ENCODE measurements at regions not wholly inside any gene's neighbourhood (a gene's known extent, or its start where the extent isn't known, plus 50 kb on each side); places are given as distances from the start of the nearest gene placed in this dataset.
"Not testable (repeated sequence)": the region's sequence is repeated elsewhere in the genome, so short reads cannot be mapped to it uniquely, and the experiment has no call there.

- H3K27me3 Mint-ChIP-seq (ENCODE audit: low read depth); H3K4me3 Mint-ChIP-seq; DNase-seq; H3K27ac Mint-ChIP-seq; H3K36me3 Mint-ChIP-seq (ENCODE audit: low read depth); H3K4me1 Mint-ChIP-seq (ENCODE audit: low read depth); ATAC-seq; POLR2A ChIA-PET; H3K9me3 Mint-ChIP-seq (ENCODE audit: insufficient read depth); CTCF ChIA-PET: not testable (repeated sequence)
Observed at GRCh38 chr5:110985882-110986281, 85.6 kb upstream of the TSLP start.

GRCh38 chr5:110987573-110987972 is 83.9 kb upstream of the TSLP start:
- DNase-seq; H3K9me3 Mint-ChIP-seq (ENCODE audit: insufficient read depth); H3K4me1 Mint-ChIP-seq (ENCODE audit: low read depth); H3K4me3 Mint-ChIP-seq; ATAC-seq; H3K27me3 Mint-ChIP-seq (ENCODE audit: low read depth); CTCF ChIA-PET; POLR2A ChIA-PET; H3K36me3 Mint-ChIP-seq (ENCODE audit: low read depth); H3K27ac Mint-ChIP-seq: not testable (repeated sequence)

- Mint-ChIP-seq H3K36me3 (ENCODE audit: low read depth) (no peaks in the 10 kb centered on the region), H3K4me3 (no peak overlapping the region), H3K27me3 (ENCODE audit: low read depth) (no peaks in the 10 kb centered on the region), H3K9me3 (ENCODE audit: insufficient read depth) (peaks cover under 1% of the 10 kb centered on the region), H3K27ac (no peak overlapping the region), H3K4me1 (ENCODE audit: low read depth) (no peaks in the 10 kb centered on the region)
- DNase-seq, result no peak
- no peak for ATAC-seq
- ChIA-PET CTCF (no interaction called here), POLR2A (no interaction called here)
Observed at GRCh38 chr5:110996742-110997141, 74.8 kb upstream of the TSLP start.

GRCh38 chr5:111002036-111002435 is 69.5 kb upstream of the TSLP start:
- POLR2A ChIA-PET, result no interaction called here
- Mint-ChIP-seq H3K9me3 (ENCODE audit: insufficient read depth) (no peaks in the 10 kb centered on the region), H3K4me3 (no peak overlapping the region), H3K4me1 (ENCODE audit: low read depth) (no peaks in the 10 kb centered on the region), H3K36me3 (ENCODE audit: low read depth) (no peaks in the 10 kb centered on the region), H3K27me3 (ENCODE audit: low read depth) (no peaks in the 10 kb centered on the region), H3K27ac (no peak overlapping the region)
- DNase-seq (no peak), ATAC-seq (no peak)
- CTCF ChIA-PET, result no interaction called here

- Mint-ChIP-seq H3K9me3 (ENCODE audit: insufficient read depth) (no peaks in the 10 kb centered on the region), H3K27me3 (ENCODE audit: low read depth) (no peaks in the 10 kb centered on the region), H3K27ac (no peak overlapping the region), H3K4me1 (ENCODE audit: low read depth) (no peaks in the 10 kb centered on the region), H3K4me3 (no peak overlapping the region), H3K36me3 (ENCODE audit: low read depth) (no peaks in the 10 kb centered on the region)
- ATAC-seq (no peak), DNase-seq (no peak)
- POLR2A ChIA-PET, result no interaction called here
- CTCF ChIA-PET, result no interaction called here
Observed at GRCh38 chr5:111003623-111004022, 67.9 kb upstream of the TSLP start.

- DNase-seq, result no peak
- Mint-ChIP-seq H3K4me1 (ENCODE audit: low read depth) (no peaks in the 10 kb centered on the region), H3K27ac (no peak overlapping the region), H3K9me3 (ENCODE audit: insufficient read depth) (no peaks in the 10 kb centered on the region), H3K36me3 (ENCODE audit: low read depth) (no peaks in the 10 kb centered on the region), H3K4me3 (no peak overlapping the region), H3K27me3 (ENCODE audit: low read depth) (no peaks in the 10 kb centered on the region)
- CTCF ChIA-PET, result no interaction called here
- POLR2A ChIA-PET, result no interaction called here
- ATAC-seq, result no peak
Observed at GRCh38 chr5:111004291-111004690, 67.2 kb upstream of the TSLP start.

GRCh38 chr5:111010783-111011182 is 60.7 kb upstream of the TSLP start:
- H3K4me1 Mint-ChIP-seq (ENCODE audit: low read depth), result no peaks in the 10 kb centered on the region
- no peak for ATAC-seq

GRCh38 chr5:111013011-111013410 is 58.5 kb upstream of the TSLP start:
- ATAC-seq, result no peak
- no peaks in the 10 kb centered on the region for H3K9me3 Mint-ChIP-seq (ENCODE audit: insufficient read depth)
- no peak for DNase-seq
- no peak overlapping the region for H3K27ac Mint-ChIP-seq
- POLR2A ChIA-PET, result no interaction called here
- peaks cover 3% of the 10 kb centered on the region for H3K27me3 Mint-ChIP-seq (ENCODE audit: low read depth)
- H3K36me3 Mint-ChIP-seq (ENCODE audit: low read depth), result no peaks in the 10 kb centered on the region
- CTCF ChIA-PET, result no interaction called here
- H3K4me1 Mint-ChIP-seq (ENCODE audit: low read depth), result no peaks in the 10 kb centered on the region
- H3K4me3 Mint-ChIP-seq, result no peak overlapping the region

More at GRCh38 chr5:111010783-111011182, 60.7 kb upstream of the TSLP start:
- POLR2A ChIA-PET, result no interaction called here
- Mint-ChIP-seq H3K4me3 (no peak overlapping the region), H3K9me3 (ENCODE audit: insufficient read depth) (no peaks in the 10 kb centered on the region), H3K36me3 (ENCODE audit: low read depth) (no peaks in the 10 kb centered on the region), H3K27me3 (ENCODE audit: low read depth) (peaks cover 3% of the 10 kb centered on the region), H3K27ac (no peak overlapping the region)
- CTCF ChIA-PET, result no interaction called here
- DNase-seq, result no peak

- Mint-ChIP-seq H3K9me3 (ENCODE audit: insufficient read depth) (no peaks in the 10 kb centered on the region), H3K27me3 (ENCODE audit: low read depth) (peaks cover 3% of the 10 kb centered on the region), H3K4me3 (no peak overlapping the region), H3K27ac (no peak overlapping the region), H3K36me3 (ENCODE audit: low read depth) (no peaks in the 10 kb centered on the region), H3K4me1 (ENCODE audit: low read depth) (no peaks in the 10 kb centered on the region)
- CTCF ChIA-PET, result interaction anchor here (1.3 kb wide), 1 partner anchor 10 kb away, joined by 3 read pairs; no protein-coding TSS in a partner anchor
- POLR2A ChIA-PET, result no interaction called here
- DNase-seq, result no peak
- no peak for ATAC-seq
Observed at GRCh38 chr5:111016801-111017200, 54.7 kb upstream of the TSLP start.

GRCh38 chr5:111017731-111018130 is 53.8 kb upstream of the TSLP start:
- no peak overlapping the region for H3K4me3 Mint-ChIP-seq
- POLR2A ChIA-PET, result no interaction called here
- CTCF ChIA-PET, result no interaction called here
- H3K9me3 Mint-ChIP-seq (ENCODE audit: insufficient read depth), result no peaks in the 10 kb centered on the region
- no peak overlapping the region for H3K27ac Mint-ChIP-seq
- ATAC-seq (no peak), DNase-seq (no peak)
- H3K4me1 Mint-ChIP-seq (ENCODE audit: low read depth), result no peaks in the 10 kb centered on the region
- H3K27me3 Mint-ChIP-seq (ENCODE audit: low read depth), result peaks cover 3% of the 10 kb centered on the region
- H3K36me3 Mint-ChIP-seq (ENCODE audit: low read depth), result no peaks in the 10 kb centered on the region
